BLaER1 treated with 17β-estradiol and CSF1 and Interleukin-3, amounts not matched to agents 10 nM and 100 nM (cell line): ENCODE measurements at regions not wholly inside any gene's neighbourhood (a gene's known extent, or its start where the extent isn't known, plus 50 kb on each side); places are given as distances from the start of the nearest gene placed in this dataset.

Experiments used
- H3K27ac ChIP-seq, 11 experiments: shearing (Covaris generic); formaldehyde crosslinking; 2 replicates each; pipeline ENCODE4 v1.8.1; 2022
- H3K27me3 ChIP-seq, 11 experiments: shearing (Covaris generic); formaldehyde crosslinking; 2 replicates each; pipeline ENCODE4 v1.8.1; 2022
- H3K36me3 ChIP-seq, 11 experiments: shearing (Covaris generic); formaldehyde crosslinking; 2 replicates each; pipeline ENCODE4 v1.8.1; 2022
- H3K4me1 ChIP-seq, 10 experiments: shearing (Covaris generic); formaldehyde crosslinking; 2 replicates each; pipeline ENCODE4 v1.8.1; 2022
- H3K4me2 ChIP-seq, 11 experiments: shearing (Covaris generic); formaldehyde crosslinking; 2 replicates each; pipeline ENCODE4 v1.8.1; 2022
- H3K4me3 ChIP-seq, 10 experiments: shearing (Covaris generic); formaldehyde crosslinking; 2 replicates each; pipeline ENCODE4 v1.8.1; 2022
- H3K9ac ChIP-seq, 11 experiments: shearing (Covaris generic); formaldehyde crosslinking; 2 replicates each; pipeline ENCODE4 v1.8.1; 2022
- H3K9me3 ChIP-seq, 11 experiments: shearing (Covaris generic); formaldehyde crosslinking; replicated peaks in 1 of 11; 2 replicates each; pipeline ENCODE4 v1.8.1; 2022
- H4K20me1 ChIP-seq, 11 experiments: shearing (Covaris generic); formaldehyde crosslinking; 2 replicates each; pipeline ENCODE4 v1.8.1; 2022
- Cebpa-rat ChIP-seq, 11 experiments: shearing (Covaris generic); IDR thresholded peaks; 2 replicates each; pipeline ENCODE4 v1.8.1; 2022

GRCh38 chr13:74710006-74710405 lies 575.8 kb upstream of the KLF12 start:
- no peak for TF ChIP-seq Cebpa-rat (IDR thresholded peaks at IDR 0.05)
- Histone ChIP-seq H3K4me3 (no peak overlapping the region), H4K20me1 (no peaks in the 10 kb centered on the region), H3K4me2 (no peak overlapping the region), H3K4me1 (peaks cover 0 to 7% (median 0%) of the 10 kb centered on the region in 10 experiments; a peak in 1 of 20 replicates), H3K9me3 (peaks cover 0 to 8% (median 0%) of the 10 kb centered on the region in 11 experiments; a peak in 3 of 22 replicates), H3K27me3 (no peaks in the 10 kb centered on the region), H3K27ac (no peak overlapping the region), H3K9ac (no peak overlapping the region), H3K36me3 (no peaks in the 10 kb centered on the region)

GRCh38 chr13:74709226-74709625 lies 575.0 kb upstream of the KLF12 start:
- Histone ChIP-seq H3K4me2 (no peak overlapping the region), H4K20me1 (no peaks in the 10 kb centered on the region), H3K36me3 (no peaks in the 10 kb centered on the region), H3K9ac (no peak overlapping the region), H3K27ac (no peak overlapping the region), H3K9me3 (peaks cover 0 to 6% (median 0%) of the 10 kb centered on the region in 11 experiments; a peak in 3 of 22 replicates), H3K4me3 (no peak overlapping the region), H3K27me3 (no peaks in the 10 kb centered on the region), H3K4me1 (peaks cover 0 to 7% (median 0%) of the 10 kb centered on the region in 10 experiments; a peak in 1 of 20 replicates)
- TF ChIP-seq Cebpa-rat (IDR thresholded peaks at IDR 0.05), result no peak

GRCh38 chr13:74708629-74709028 lies 574.4 kb upstream of the KLF12 start:
- H3K4me2 ChIP-seq, result no peak overlapping the region
- peaks cover 0 to 7% (median 0%) of the 10 kb centered on the region in 10 experiments; a peak in 1 of 20 replicates for H3K4me1 ChIP-seq
- no peak overlapping the region for H3K4me3 ChIP-seq
- no peaks in the 10 kb centered on the region for H4K20me1 ChIP-seq
- H3K9me3 ChIP-seq, result 0 out of 22 replicates have a peak, but pooled peaks cover 0 to under 1% (median 0%) of the 10 kb centered on the region in 11 experiments
- no peak overlapping the region for H3K9ac ChIP-seq
- no peaks in the 10 kb centered on the region for H3K36me3 ChIP-seq
- no peak for TF ChIP-seq Cebpa-rat (IDR thresholded peaks at IDR 0.05)
- H3K27ac ChIP-seq, result no peak overlapping the region
- H3K27me3 ChIP-seq, result no peaks in the 10 kb centered on the region

- Histone ChIP-seq H3K4me2 (no peak overlapping the region), H3K9ac (no peak overlapping the region), H3K4me3 (no peak overlapping the region), H3K9me3 (no peaks in the 10 kb centered on the region), H3K27ac (no peak overlapping the region), H3K36me3 (no peaks in the 10 kb centered on the region), H3K4me1 (peaks cover 0 to 7% (median 0%) of the 10 kb centered on the region in 10 experiments; a peak in 1 of 20 replicates), H4K20me1 (no peaks in the 10 kb centered on the region), H3K27me3 (no peaks in the 10 kb centered on the region)
- no peak for TF ChIP-seq Cebpa-rat (IDR thresholded peaks at IDR 0.05)
These were observed 573.1 kb upstream of the KLF12 start for GRCh38 chr13:74707291-74707690.

GRCh38 chr13:74706801-74707200 lies 572.6 kb upstream of the KLF12 start:
- Histone ChIP-seq H3K9me3 (no peaks in the 10 kb centered on the region), H3K4me1 (peaks cover 0 to 7% (median 0%) of the 10 kb centered on the region in 10 experiments; a peak in 1 of 20 replicates), H4K20me1 (no peaks in the 10 kb centered on the region), H3K4me3 (no peak overlapping the region), H3K4me2 (no peak overlapping the region), H3K36me3 (no peaks in the 10 kb centered on the region), H3K27me3 (no peaks in the 10 kb centered on the region), H3K9ac (no peak overlapping the region), H3K27ac (no peak overlapping the region)
- TF ChIP-seq Cebpa-rat (IDR thresholded peaks at IDR 0.05), result no peak

GRCh38 chr13:74705438-74705837 lies 571.2 kb upstream of the KLF12 start:
- H3K27me3 ChIP-seq, result no peaks in the 10 kb centered on the region
- H3K4me2 ChIP-seq, result no peak overlapping the region
- H3K9me3 ChIP-seq, result no peaks in the 10 kb centered on the region
- H3K27ac ChIP-seq, result no peak overlapping the region
- TF ChIP-seq Cebpa-rat (IDR thresholded peaks at IDR 0.05), result no peak
- H4K20me1 ChIP-seq, result no peaks in the 10 kb centered on the region
- no peaks in the 10 kb centered on the region for H3K36me3 ChIP-seq
- peaks cover 0 to 7% (median 0%) of the 10 kb centered on the region in 10 experiments; a peak in 1 of 20 replicates for H3K4me1 ChIP-seq
- no peak overlapping the region for H3K9ac ChIP-seq
- no peak overlapping the region for H3K4me3 ChIP-seq

GRCh38 chr13:74703855-74704387 lies 569.7 kb upstream of the KLF12 start:
- Histone ChIP-seq H3K27ac (no peak overlapping the region), H3K9me3 (0 out of 22 replicates have a peak, but pooled peaks cover 0 to 2% (median 0%) of the 10 kb centered on the region in 11 experiments), H3K4me2 (no peak overlapping the region), H3K36me3 (no peaks in the 10 kb centered on the region), H3K9ac (no peak overlapping the region), H3K4me1 (no peaks in the 10 kb centered on the region), H3K4me3 (no peak overlapping the region), H3K27me3 (no peaks in the 10 kb centered on the region), H4K20me1 (no peaks in the 10 kb centered on the region)
- TF ChIP-seq Cebpa-rat (IDR thresholded peaks at IDR 0.05), result no peak

GRCh38 chr13:74696148-74696922 lies 562.1 kb upstream of the KLF12 start:
- no peak for TF ChIP-seq Cebpa-rat (IDR thresholded peaks at IDR 0.05)
- no peak overlapping the region for H3K9ac ChIP-seq
- H3K4me3 ChIP-seq, result no peak overlapping the region
- no peak overlapping the region for H3K4me2 ChIP-seq
- no peaks in the 10 kb centered on the region for H3K36me3 ChIP-seq
- no peaks in the 10 kb centered on the region for H4K20me1 ChIP-seq
- H3K9me3 ChIP-seq, result 0 out of 22 replicates have a peak, but pooled peaks cover 0 to 2% (median 0%) of the 10 kb centered on the region in 11 experiments
- no peaks in the 10 kb centered on the region for H3K27me3 ChIP-seq
- no peak overlapping the region for H3K27ac ChIP-seq
- no peaks in the 10 kb centered on the region for H3K4me1 ChIP-seq

GRCh38 chr13:74695021-74695800 lies 561.0 kb upstream of the KLF12 start:
- Histone ChIP-seq H3K36me3 (no peaks in the 10 kb centered on the region), H3K9ac (no peak overlapping the region), H3K4me3 (no peak overlapping the region), H3K4me2 (no peak overlapping the region), H3K4me1 (no peaks in the 10 kb centered on the region), H4K20me1 (no peaks in the 10 kb centered on the region), H3K27me3 (no peaks in the 10 kb centered on the region), H3K27ac (no peak overlapping the region), H3K9me3 (0 out of 22 replicates have a peak, but pooled peaks cover 0 to 2% (median 0%) of the 10 kb centered on the region in 11 experiments)
- TF ChIP-seq Cebpa-rat (IDR thresholded peaks at IDR 0.05), result no peak
